K562 (cell line): ENCODE measurements at regions not wholly inside any gene's neighbourhood (a gene's known extent, or its start where the extent isn't known, plus 50 kb on each side); places are given as distances from the start of the nearest gene placed in this dataset.

Source experiments
- CHD2 ChIP-seq: IDR thresholded peaks from 2 replicates; pipeline ENCODE4 v1.6.1; 2011; ENCODE audit warnings: low read depth, low read length
- HOXB6 ChIP-seq: fragments of 250-450 bp; sonication (Bioruptor Pico); IDR thresholded peaks from 2 replicates; pipeline ENCODE4 v1.5.1; 2022; ENCODE audit warnings: mild to moderate bottlenecking, borderline replicate concordance
- KAT2B ChIP-seq: IDR thresholded peaks from one replicate; pipeline ENCODE4 v1.6.1; 2012; ENCODE audit warnings: low read depth, mild to moderate bottlenecking, control low read depth, inconsistent platforms, low read length, moderate library complexity
- SMAD2 ChIP-seq: fragments of 150-350 bp; IDR thresholded peaks from 2 replicates; pipeline ENCODE4 v1.6.1; 2014; ENCODE audit warnings: low read depth, mild to moderate bottlenecking, low read length
- THAP12 ChIP-seq: fragments of 250-450 bp; sonication (Bioruptor Pico); IDR thresholded peaks from 2 replicates; pipeline ENCODE4 v1.9.0; 2021; ENCODE audit warnings: mild to moderate bottlenecking, inconsistent platforms
- ZNF592 ChIP-seq: fragments of 450-650 bp; IDR thresholded peaks from 2 replicates; pipeline ENCODE4 v1.6.1; 2017; ENCODE audit warnings: antibody characterized with exemption, mild to moderate bottlenecking

GRCh38 chr3:132241776-132242514, 75.3 kb upstream of the ACP3 start (continued):
- TF ChIP-seq THAP12 (CRISPR knock-in tag) = no peak
- no peak for TF ChIP-seq KAT2B
- TF ChIP-seq ZNF592 = no peak
- no peak for TF ChIP-seq CHD2
- no peak for TF ChIP-seq SMAD2
- TF ChIP-seq HOXB6 (CRISPR knock-in tag) = no peak
